Occipital lobe (tissue), 1 donor: ENCODE measurements at regions not wholly inside any gene's neighbourhood (a gene's known extent, or its start where the extent isn't known, plus 50 kb on each side); places are given as distances from the start of the nearest gene placed in this dataset.

ENCODE experiments used
- DNase-seq: peaks from one replicate; lab custom pipeline; 2025; lab: John Stamatoyannopoulos, UW

DNA sequence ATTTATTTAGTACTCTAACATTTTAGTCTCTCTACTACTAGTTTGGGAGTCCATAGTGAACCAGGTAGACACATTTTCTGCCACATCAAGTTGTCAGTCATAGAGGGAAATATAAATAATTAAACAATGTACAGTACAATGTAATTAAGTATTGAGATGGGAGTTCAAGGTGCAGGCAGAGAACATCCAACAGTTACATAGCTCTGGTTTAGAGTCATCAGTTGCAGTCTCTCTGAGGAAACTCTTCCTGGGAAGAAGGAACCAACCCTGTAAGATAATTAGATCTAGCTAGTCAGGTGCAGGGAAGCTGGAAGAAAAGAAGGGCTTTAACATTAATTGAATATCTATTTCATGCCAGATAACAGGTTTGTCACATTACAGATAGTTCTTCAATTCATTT is 457.9 kb upstream of the DYNLRB2 start:
- DNase-seq = no peak

DNA sequence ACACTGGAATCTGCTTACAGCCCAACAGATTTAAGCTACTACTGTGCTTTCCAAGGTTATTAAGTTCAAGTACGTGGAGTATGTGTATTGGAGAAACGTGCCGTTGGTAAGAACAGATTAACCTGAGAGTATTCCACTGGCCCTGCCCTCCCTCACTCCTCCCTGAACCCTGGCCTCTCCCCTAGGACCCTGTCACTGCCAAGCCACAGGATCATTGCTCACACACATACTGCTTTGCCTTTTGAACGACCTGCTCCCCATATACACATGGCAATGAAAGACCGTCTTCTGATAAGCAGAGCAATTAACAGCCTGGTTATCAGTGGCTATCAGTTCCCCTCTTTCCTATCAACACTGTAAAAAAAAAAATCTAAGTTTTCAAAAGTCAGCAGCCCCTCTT is 458.9 kb upstream of the DYNLRB2 start:
- no peak for DNase-seq

DNA sequence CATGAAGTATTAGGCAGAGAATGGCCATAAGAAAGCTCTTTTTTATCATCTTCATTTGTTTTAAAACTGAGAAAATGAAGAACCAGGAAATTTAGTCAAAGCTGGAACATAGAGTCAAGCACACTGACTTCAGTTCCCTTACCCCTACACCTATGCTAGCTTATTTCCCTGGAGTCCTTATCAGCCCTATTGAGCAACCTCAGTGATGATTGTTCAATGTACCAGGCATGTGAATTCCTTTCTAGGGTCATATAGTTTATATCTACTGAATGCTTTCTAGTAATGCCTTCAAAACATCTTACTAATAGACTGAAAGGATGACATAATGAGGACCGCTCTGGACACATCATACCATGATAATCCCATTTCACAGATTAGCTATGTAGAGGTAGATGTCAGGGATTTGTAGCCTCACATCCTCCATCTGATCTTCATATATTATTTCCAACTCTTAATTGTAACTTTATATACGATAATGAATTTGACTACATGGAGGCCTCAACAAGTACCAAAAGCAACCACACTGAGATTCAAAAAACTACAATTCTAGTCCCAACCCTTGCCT is 460.4 kb upstream of the DYNLRB2 start:
- DNase-seq = no peak

GRCh38 chr16:80079072-80079471 is 461.7 kb upstream of the DYNLRB2 start:
- DNase-seq = no peak

DNA sequence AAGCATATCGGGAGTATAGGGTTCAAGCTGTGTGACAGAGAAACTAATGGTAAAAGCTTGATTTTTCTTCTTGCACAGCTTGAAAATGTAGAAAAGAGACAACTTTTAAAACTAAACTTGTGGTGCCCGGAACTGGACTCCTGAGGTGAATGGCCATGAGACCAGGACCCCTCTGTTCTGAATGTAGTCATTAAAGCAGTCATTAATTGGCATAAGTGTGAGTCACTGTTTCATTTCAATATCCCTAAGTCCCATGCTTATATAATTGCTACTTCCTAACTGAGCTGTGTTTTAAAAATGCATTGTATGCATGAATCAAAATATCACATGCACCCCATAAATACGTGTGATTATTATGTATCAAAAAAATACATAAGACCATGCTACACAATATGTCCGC is 463.1 kb upstream of the DYNLRB2 start:
- no peak for DNase-seq

DNA sequence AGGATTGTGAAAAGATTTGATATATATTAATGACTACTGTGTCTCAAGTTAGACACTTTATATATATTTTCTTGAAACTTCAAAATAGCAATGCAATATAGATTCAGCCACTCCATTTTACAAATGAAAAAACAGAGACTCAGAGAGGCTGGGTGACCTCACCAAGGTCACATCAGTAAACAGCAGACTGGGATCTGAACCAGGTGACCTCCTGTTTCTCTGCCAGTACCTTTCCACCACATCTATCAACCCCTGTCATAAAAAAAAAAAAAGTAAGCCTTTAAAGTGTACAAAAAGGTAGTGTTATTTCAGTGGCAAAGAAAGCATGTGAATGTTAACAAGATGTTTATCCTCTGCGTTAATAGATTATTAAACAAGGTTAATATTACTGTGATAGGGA is 466.5 kb upstream of the DYNLRB2 start:
- DNase-seq = no peak

DNA sequence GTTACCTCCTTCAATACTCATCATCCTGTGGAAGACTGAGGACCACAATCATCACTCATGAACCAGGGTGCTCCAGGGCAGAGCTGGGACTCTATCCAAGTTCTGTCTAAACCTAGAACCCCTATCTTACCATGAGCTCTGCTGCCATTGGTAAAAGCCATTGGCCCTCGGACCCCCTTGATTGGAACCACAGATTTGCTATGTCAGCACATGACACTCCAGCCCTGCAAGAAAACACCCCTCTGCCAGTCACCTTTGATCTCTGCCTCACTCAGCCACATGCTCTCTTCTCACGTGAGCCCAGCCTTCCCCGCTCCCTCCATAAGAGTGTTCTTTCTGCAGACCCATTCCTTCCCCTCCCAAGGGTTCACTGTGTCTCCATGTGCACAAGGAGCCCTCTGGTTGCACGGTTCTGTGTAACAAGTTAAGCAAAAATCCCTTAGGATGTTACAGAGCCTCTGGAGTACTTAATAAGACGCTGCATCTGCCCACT is 468.8 kb upstream of the DYNLRB2 start:
- DNase-seq = no peak

DNA sequence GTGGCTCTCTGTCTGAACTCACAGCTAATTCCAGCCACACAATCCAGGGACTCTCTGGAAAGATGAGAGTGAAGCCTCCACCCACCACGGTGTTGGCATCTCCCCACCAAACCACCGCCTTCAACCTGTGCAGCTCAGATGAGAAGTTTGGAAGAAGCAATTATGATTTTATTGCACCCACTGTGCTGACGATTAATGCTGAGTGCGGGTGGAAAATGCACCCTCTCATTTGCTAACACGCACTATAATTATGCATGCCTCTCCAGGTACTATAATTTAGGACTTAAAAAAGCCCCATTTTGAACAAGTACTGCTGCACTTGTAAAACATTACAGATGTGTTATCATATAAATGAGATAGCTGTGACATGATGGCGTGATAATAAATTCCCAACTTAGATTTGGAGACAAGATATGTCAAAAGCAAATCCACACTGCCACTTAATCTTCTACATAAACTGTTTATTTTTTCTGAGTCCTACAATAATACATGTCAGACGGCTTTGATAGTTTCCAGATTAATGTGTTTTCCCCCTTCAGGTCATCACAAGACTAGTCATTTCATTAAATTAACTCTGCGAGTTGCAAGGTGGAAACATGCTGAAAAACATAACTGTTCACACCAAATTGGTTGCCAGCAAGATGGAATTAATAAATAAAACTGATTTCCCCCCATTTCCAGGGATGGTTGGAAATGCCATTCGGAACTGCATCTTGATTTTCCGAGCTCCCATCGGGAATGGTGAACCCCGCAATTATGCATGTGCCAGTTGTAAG is 466.5 kb upstream of the MAF start:
- DNase-seq = no peak

DNA sequence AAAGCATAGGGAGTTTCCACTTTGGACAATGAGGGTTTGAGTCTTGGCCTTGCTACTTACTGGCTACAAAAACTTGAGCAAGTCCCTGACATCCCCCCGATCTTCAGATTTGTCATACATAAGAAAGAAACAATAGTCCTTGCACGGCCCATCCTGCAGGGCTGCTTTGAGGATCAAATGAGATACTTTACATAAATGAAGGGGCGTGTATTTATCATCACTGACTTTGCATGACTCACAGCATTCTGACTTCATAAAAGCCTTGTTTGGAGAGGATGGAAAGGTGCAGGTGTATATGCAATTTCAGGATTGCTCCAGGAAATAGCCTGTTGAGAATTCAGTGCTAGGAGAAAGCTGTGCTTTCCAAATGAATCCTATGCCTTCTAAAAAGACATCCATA is 465.0 kb upstream of the MAF start:
- no peak for DNase-seq

- DNase-seq = no peak
Measured at GRCh38 chr16:80063713-80064069, 463.2 kb upstream of the MAF start.

DNA sequence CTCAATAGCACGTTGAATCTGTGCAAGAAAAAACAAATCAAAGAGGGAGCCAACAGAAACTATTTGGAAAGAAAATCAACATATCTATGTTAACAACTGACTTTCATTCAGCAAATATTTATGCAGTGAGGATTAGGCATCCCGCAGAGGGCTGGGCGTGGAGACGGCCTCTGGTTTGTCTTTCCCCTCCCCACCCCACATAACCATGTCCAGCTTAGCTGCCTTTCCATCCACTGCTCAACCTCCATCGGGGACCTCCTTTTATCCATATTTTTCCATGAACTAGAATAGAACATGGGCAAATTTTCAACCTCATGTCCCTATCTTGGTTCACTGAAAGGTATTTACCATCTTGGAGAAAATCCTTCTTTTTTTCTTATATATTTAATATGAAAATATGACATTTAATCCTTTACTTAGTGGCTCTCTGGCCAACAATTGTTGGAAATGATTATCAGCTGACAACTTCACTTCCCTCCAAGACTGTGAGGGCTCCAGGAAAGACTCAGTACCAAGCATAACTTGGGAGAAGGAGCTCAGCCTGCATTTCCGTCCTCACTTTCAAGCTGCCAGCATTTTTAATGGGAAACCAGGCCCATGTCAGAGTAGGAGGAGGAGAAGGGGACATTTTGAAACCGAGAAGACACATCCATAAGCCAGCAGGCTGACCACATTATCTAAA is 462.6 kb upstream of the MAF start:
- DNase-seq = no peak

GRCh38 chr16:80062361-80063030 is 462.0 kb upstream of the MAF start:
- no peak for DNase-seq

DNA sequence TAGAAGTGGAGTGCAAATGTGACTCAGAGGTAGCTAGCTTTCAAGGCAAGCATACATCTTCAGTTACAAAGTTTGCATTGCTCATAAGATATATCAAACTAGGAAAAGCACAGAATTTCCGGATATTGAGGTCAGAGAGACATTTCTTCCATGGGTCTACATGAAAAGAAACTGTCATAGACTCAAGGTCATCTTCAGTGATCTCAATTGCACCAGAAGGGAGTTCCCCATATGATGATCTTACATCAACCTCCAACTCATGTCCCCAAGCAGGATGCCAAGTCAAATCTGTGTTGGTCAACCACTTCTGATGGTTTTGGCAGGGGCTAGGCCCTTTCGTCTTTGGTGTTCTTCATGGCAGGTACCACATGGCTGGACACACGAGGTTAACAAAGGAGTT is 459.9 kb upstream of the MAF start:
- DNase-seq = no peak

GRCh38 chr16:80059836-80060235 is 459.3 kb upstream of the MAF start:
- DNase-seq = no peak

GRCh38 chr16:80058214-80058613 is 457.7 kb upstream of the MAF start:
- DNase-seq = no peak

- no peak for DNase-seq
Measured at GRCh38 chr16:80056324-80056723, 455.8 kb upstream of the MAF start.

GRCh38 chr16:80055831-80056230 is 455.3 kb upstream of the MAF start:
- DNase-seq = no peak

DNA sequence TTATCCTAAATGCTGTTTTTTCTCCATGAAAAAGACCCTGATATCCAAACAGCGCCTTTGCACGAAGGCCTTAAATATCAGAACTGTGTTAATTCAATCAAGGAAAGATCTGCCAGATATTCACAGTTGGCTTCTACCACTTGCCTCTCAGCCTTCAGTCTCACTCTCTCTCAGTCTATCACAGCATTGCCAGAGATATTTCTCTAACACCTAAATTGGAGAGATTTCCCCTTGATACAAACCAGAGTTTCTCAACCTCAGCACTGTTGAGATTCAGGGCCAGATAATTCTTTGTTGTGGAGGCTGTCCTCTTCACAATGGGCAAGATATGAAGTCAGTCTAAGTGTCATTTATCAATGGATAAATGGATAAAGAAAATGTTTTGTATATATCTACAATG is 454.1 kb upstream of the MAF start:
- DNase-seq = no peak

- no peak for DNase-seq
Measured at GRCh38 chr16:80051040-80051439, 450.5 kb upstream of the MAF start.

- DNase-seq = no peak
Measured at GRCh38 chr16:80048250-80048649, 447.7 kb upstream of the MAF start.

- DNase-seq = no peak
Measured at GRCh38 chr16:80047842-80048241, 447.3 kb upstream of the MAF start.

GRCh38 chr16:80046848-80047247 is 446.3 kb upstream of the MAF start:
- DNase-seq = no peak
